ENCODE measurements at regions not wholly inside any gene's neighbourhood (a gene's known extent, or its start where the extent isn't known, plus 50 kb on each side); places are given as distances from the start of the nearest gene placed in this dataset.

DNA sequence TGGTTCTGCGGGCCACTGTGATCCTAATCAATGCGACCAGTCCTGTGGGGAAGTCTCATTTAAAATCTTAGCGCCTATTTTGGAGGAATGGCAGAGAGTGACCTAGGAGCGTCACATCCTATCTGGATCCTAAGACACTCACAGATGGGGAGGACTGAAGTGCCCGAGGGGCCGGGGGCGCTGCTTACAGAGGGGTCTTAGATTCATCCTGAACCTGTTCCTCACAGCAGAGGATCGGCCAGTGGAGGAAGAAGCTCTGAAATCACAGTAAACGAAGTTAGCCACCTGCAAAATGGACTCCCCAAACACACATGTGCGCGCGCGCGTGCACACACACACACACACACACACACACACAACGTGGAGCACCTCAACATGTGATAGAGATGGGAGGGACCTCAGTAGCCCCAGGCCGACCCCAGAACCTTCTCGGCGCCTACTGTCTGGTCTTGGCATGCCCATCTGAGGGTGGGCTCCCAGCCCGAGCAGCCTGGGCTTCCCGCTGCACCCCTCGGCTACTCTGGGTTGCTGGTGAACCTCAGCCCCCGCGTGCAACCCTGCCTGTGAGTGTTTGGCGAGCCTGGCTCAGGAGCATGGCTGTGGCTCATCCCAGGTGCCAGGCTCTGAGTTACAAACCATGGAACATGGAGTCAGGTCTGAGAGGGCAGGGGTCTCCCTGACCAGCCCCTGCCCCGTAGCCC is 613.3 kb downstream of the TBC1D22A start:
- H3K9me3 Mint-ChIP-seq: peaks cover 2 to 6% of the 10 kb centered on the region in 2 donors
- no peak overlapping the region for H3K4me3 ChIP-seq (ENCODE audit: low read length)
- H3K4me1 ChIP-seq (ENCODE audit: control insufficient read depth, insufficient read depth, low read length): no peaks in the 10 kb centered on the region
- no peak overlapping the region for H3K27ac ChIP-seq (ENCODE audit: low read length)
- WGBS (ENCODE audit: insufficient coverage): 86% methylated on average over 25 of the region's 25 CpGs
- H3K36me3 ChIP-seq (ENCODE audit: control insufficient read depth, insufficient read depth, low read length): no peaks in the 10 kb centered on the region
- no peaks in the 10 kb centered on the region for H3K9me3 ChIP-seq (ENCODE audit: control insufficient read depth, insufficient read depth, low read length)
- no peak overlapping the region for H3K27ac Mint-ChIP-seq
- TF ChIP-seq, protein P1, sequence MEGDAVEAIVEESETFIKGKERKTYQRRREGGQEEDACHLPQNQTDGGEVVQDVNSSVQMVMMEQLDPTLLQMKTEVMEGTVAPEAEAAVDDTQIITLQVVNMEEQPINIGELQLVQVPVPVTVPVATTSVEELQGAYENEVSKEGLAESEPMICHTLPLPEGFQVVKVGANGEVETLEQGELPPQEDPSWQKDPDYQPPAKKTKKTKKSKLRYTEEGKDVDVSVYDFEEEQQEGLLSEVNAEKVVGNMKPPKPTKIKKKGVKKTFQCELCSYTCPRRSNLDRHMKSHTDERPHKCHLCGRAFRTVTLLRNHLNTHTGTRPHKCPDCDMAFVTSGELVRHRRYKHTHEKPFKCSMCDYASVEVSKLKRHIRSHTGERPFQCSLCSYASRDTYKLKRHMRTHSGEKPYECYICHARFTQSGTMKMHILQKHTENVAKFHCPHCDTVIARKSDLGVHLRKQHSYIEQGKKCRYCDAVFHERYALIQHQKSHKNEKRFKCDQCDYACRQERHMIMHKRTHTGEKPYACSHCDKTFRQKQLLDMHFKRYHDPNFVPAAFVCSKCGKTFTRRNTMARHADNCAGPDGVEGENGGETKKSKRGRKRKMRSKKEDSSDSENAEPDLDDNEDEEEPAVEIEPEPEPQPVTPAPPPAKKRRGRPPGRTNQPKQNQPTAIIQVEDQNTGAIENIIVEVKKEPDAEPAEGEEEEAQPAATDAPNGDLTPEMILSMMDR (IDR thresholded peaks at IDR 0.05): no peak
- H3K36me3 Mint-ChIP-seq: no peaks in the 10 kb centered on the region
- no peaks in the 10 kb centered on the region for H3K27me3 ChIP-seq (ENCODE audit: control insufficient read depth, insufficient read depth, low read length)
- peaks cover 0 to 3% of the 10 kb centered on the region in 2 donors for H3K27me3 Mint-ChIP-seq (ENCODE audit: low read depth in 2 of 2)
- H3K4me3 Mint-ChIP-seq: no peak overlapping the region
- DNase-seq: no peak
- no peaks in the 10 kb centered on the region for H3K4me1 Mint-ChIP-seq
- intact Hi-C loops (cut with micrococcal nuclease): no loop called here
- ATAC-seq: no peak

DNA sequence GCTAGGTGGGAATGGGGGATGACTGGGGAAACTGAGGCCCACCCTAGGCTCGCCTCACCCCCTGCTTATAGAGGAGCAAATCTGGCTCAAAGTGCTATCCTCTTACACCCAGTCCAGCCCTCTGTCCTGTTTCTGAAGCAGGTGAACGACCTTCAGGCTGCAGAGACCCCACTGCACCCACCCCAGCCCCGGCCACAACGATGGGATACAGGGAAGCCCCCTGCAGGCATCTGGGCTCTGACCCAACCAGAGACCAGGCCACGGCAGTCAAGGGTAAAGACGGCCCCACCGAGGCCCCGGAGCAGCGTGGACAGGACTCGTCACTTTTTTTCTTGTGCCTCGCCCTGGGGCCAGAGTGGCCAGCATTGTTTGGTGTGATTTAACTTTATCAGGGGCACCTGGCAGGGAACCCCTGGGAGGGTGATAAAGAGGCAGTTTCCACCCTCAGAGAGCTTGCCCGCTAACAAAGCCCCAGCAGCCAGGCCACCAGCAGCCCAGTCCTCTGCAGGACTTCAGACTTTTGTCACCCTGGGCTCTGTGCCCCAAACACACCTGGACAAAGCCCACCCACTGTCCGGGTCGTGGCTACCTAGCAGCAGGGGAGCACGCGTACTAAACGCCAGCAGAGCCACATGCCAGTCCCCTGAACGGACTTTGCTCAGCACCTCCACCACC is 612.6 kb downstream of the TBC1D22A start:
- TF ChIP-seq, protein P1 (IDR thresholded peaks at IDR 0.05): no peak
- DNase-seq (no peak), ATAC-seq (no peak)
- Mint-ChIP-seq H3K4me3 (no peak overlapping the region), H3K27me3 (ENCODE audit: low read depth in 2 of 2) (peaks cover 0 to 3% of the 10 kb centered on the region in 2 donors), H3K4me1 (no peaks in the 10 kb centered on the region), H3K9me3 (peaks cover 2 to 6% of the 10 kb centered on the region in 2 donors), H3K27ac (no peak overlapping the region), H3K36me3 (no peaks in the 10 kb centered on the region)
- H3K4me1 ChIP-seq (ENCODE audit: control insufficient read depth, insufficient read depth, low read length): no peaks in the 10 kb centered on the region
- H3K4me3 ChIP-seq (ENCODE audit: low read length): no peak overlapping the region
- no peak overlapping the region for H3K27ac ChIP-seq (ENCODE audit: low read length)
- intact Hi-C loops (cut with micrococcal nuclease): no loop called here
- H3K9me3 ChIP-seq (ENCODE audit: control insufficient read depth, insufficient read depth, low read length): no peaks in the 10 kb centered on the region
- H3K36me3 ChIP-seq (ENCODE audit: control insufficient read depth, insufficient read depth, low read length): no peaks in the 10 kb centered on the region
- WGBS (ENCODE audit: insufficient coverage): 80% methylated on average over 18 of the region's 18 CpGs
- H3K27me3 ChIP-seq (ENCODE audit: control insufficient read depth, insufficient read depth, low read length): no peaks in the 10 kb centered on the region

DNA sequence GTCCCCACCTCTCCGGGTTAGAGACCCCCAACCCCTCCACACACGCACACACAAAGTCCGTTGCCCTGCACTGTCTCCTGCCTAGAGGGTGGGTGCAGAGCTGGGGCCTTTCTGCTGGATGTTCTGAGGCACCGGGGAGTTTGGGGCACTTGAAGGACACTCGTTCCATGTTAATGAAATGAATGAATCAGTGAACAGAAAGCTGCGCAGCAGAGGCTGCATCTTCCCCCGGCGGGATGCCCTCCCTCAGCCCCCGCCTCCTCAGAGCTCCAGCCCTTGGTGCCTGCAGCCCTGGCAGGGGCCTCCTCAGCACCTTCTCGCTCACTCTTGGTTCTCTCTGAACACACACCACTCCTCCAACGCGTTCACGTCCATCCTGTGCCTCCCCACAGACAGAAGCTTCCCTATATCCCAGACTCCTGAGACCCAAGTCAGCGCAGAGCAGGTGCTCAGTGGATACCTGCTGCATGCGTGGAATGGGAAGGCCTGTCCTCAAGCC is 611.9 kb downstream of the TBC1D22A start:
- no peak for ATAC-seq
- 86% methylated on average over 15 of the region's 15 CpGs for WGBS (ENCODE audit: insufficient coverage)

More for the DNA sequence above, 611.9 kb downstream of the TBC1D22A start:
- TF ChIP-seq, protein P1 (IDR thresholded peaks at IDR 0.05): no peak
- no peaks in the 10 kb centered on the region for H3K36me3 Mint-ChIP-seq
- Histone ChIP-seq H3K27me3 (ENCODE audit: control insufficient read depth, insufficient read depth, low read length) (no peaks in the 10 kb centered on the region), H3K4me1 (ENCODE audit: control insufficient read depth, insufficient read depth, low read length) (no peaks in the 10 kb centered on the region), H3K4me3 (ENCODE audit: low read length) (no peak overlapping the region), H3K9me3 (ENCODE audit: control insufficient read depth, insufficient read depth, low read length) (no peaks in the 10 kb centered on the region), H3K36me3 (ENCODE audit: control insufficient read depth, insufficient read depth, low read length) (no peaks in the 10 kb centered on the region), H3K27ac (ENCODE audit: low read length) (no peak overlapping the region)
- peaks cover 0 to 3% of the 10 kb centered on the region in 2 donors for H3K27me3 Mint-ChIP-seq (ENCODE audit: low read depth in 2 of 2)
- H3K9me3 Mint-ChIP-seq: peaks cover 2 to 6% of the 10 kb centered on the region in 2 donors
- H3K4me3 Mint-ChIP-seq: no peak overlapping the region
- intact Hi-C loops (cut with micrococcal nuclease): no loop called here
- no peak overlapping the region for H3K27ac Mint-ChIP-seq
- H3K4me1 Mint-ChIP-seq: no peaks in the 10 kb centered on the region
- no peak for DNase-seq
